GM23338 (cell line): ENCODE measurements at regions not wholly inside any gene's neighbourhood (a gene's known extent, or its start where the extent isn't known, plus 50 kb on each side); places are given as distances from the start of the nearest gene placed in this dataset.
A peak's percentile ranks its signal among the peaks of the same experiment; 100 is the strongest.

Source experiments
- ATAC-seq: fragments of 200-7000 bp; cut with Tn5 transposase; 3 replicates; pipeline ENCODE4 v1.9.1; 2020
- DNase-seq: peaks from one replicate; pipeline ENCODE4 v3.0.0-alpha.2; 2015; ENCODE audit warnings: low spot score
- H2AFZ ChIP-seq: fragments of 200-600 bp; sonication (generic); 2 replicates; pipeline ENCODE4 v1.8.0; 2016; ENCODE audit warnings: antibody characterized with exemption, mild to moderate bottlenecking, moderate library complexity
- H3F3A ChIP-seq: fragments of 200-600 bp; sonication (generic); replicated peaks from 2 replicates; pipeline ENCODE4 v1.8.0; 2017; ENCODE audit warnings: antibody characterized with exemption, mixed run types, low read depth
- H3K27ac ChIP-seq: fragments of 200-600 bp; sonication (generic); 2 replicates; pipeline ENCODE4 v1.6.1; 2016; ENCODE audit warnings: low read depth
- H3K27me3 ChIP-seq: fragments of 200-600 bp; sonication (generic); 2 replicates; pipeline ENCODE4 v1.8.0; 2016; ENCODE audit warnings: mild to moderate bottlenecking, mixed run types, moderate library complexity; ENCODE audit not compliant: insufficient read depth
- H3K36me3 ChIP-seq: fragments of 200-600 bp; sonication (generic); 2 replicates; pipeline ENCODE4 v1.8.0; 2016; ENCODE audit warnings: mild to moderate bottlenecking; ENCODE audit not compliant: insufficient read depth
- H3K4me1 ChIP-seq: fragments of 200-600 bp; sonication (generic); 2 replicates; pipeline ENCODE4 v1.8.0; 2016; ENCODE audit warnings: mild to moderate bottlenecking, moderate library complexity; ENCODE audit not compliant: insufficient read depth
- H3K4me2 ChIP-seq: fragments of 200-600 bp; sonication (generic); 2 replicates; pipeline ENCODE4 v1.7.1; 2017; ENCODE audit warnings: mixed run types
- H3K4me3 ChIP-seq: fragments of 200-600 bp; sonication (generic); 2 replicates; pipeline ENCODE4 v1.6.1; 2016; ENCODE audit warnings: mixed run types
- H3K79me2 ChIP-seq: fragments of 200-600 bp; sonication (generic); replicated peaks from 2 replicates; pipeline ENCODE4 v1.8.0; 2017; ENCODE audit warnings: mild to moderate bottlenecking; ENCODE audit not compliant: insufficient read depth
- H3K9me2 ChIP-seq: fragments of 200-600 bp; sonication (generic); 2 replicates; pipeline ENCODE4 v1.8.0; 2017; ENCODE audit not compliant: insufficient read depth
- H4K20me1 ChIP-seq: fragments of 200-600 bp; sonication (generic); replicated peaks from 2 replicates; pipeline ENCODE4 v1.8.0; 2017; ENCODE audit warnings: mild to moderate bottlenecking; ENCODE audit not compliant: insufficient read depth
- H3K27ac Mint-ChIP-seq: 2 replicates; pipeline ENCODE4 v1.8.0; 2020; ENCODE audit warnings: inconsistent platforms, mild to moderate bottlenecking, moderate library complexity, mixed read lengths
- H3K27me3 Mint-ChIP-seq: 3 replicates; pipeline ENCODE4 v1.8.0; 2022; ENCODE audit warnings: low read depth, mild to moderate bottlenecking, moderate library complexity, mixed read lengths, inconsistent platforms; ENCODE audit not compliant: insufficient read depth, poor library complexity
- H3K36me3 Mint-ChIP-seq: 3 replicates; pipeline ENCODE4 v1.8.0; 2021; ENCODE audit warnings: low read depth, mild to moderate bottlenecking, inconsistent platforms, moderate library complexity, mixed read lengths
- H3K4me1 Mint-ChIP-seq: 3 replicates; pipeline ENCODE4 v1.8.0; 2020; ENCODE audit warnings: mild to moderate bottlenecking, inconsistent platforms, mixed read lengths
- H3K4me3 Mint-ChIP-seq: 3 replicates; pipeline ENCODE4 v1.8.0; 2021; ENCODE audit warnings: moderate library complexity, mild to moderate bottlenecking, inconsistent platforms, mixed read lengths
- H3K9me3 Mint-ChIP-seq: 3 replicates; pipeline ENCODE4 v1.8.0; 2020; ENCODE audit warnings: moderate library complexity, mild to moderate bottlenecking, inconsistent platforms, mixed read lengths
- CREB1 ChIP-seq: fragments of 250-450 bp; sonication (Bioruptor Pico); IDR thresholded peaks from 2 replicates; pipeline ENCODE4 v1.5.0; 2020; ENCODE audit warnings: low read depth, mild to moderate bottlenecking, moderate library complexity
- CTCF ChIP-seq, 2 experiments: fragments of 200-600 bp in 1 of 2; sonication (generic) in 1 of 2; conservative IDR thresholded peaks; 2 replicates each; pipeline versions ENCODE4 v1.5.1 to v1.6.1; 2016 to 2017; ENCODE audit warnings: antibody characterized with exemption in 2 of 2, low read depth in 2 of 2, mild to moderate bottlenecking in 2 of 2, moderate library complexity in 1 of 2
- ETS1 ChIP-seq: IDR thresholded peaks from 2 replicates; pipeline ENCODE4 v1.6.1; 2016; ENCODE audit warnings: antibody characterized with exemption
- EZH2 ChIP-seq: fragments of 200-600 bp; sonication (generic); IDR thresholded peaks from one replicate; pipeline ENCODE4 v1.8.0; 2017; ENCODE audit warnings: antibody characterized with exemption, mild to moderate bottlenecking, low read depth; ENCODE audit not compliant: unreplicated experiment
- EZH2phosphoT487 ChIP-seq: fragments of 200-600 bp; sonication (generic); IDR thresholded peaks from one replicate; pipeline ENCODE4 v1.8.1; 2018; ENCODE audit warnings: antibody characterized with exemption; ENCODE audit not compliant: unreplicated experiment
- NANOG ChIP-seq: IDR thresholded peaks from 2 replicates; pipeline ENCODE4 v1.6.1; 2016; ENCODE audit warnings: antibody characterized with exemption, borderline replicate concordance
- REST ChIP-seq: IDR thresholded peaks from one replicate; pipeline ENCODE4 v1.6.1; 2018; ENCODE audit warnings: antibody characterized with exemption; ENCODE audit not compliant: unreplicated experiment
- STAT1 ChIP-seq: IDR thresholded peaks from one replicate; pipeline ENCODE4 v1.6.1; 2016; ENCODE audit warnings: antibody characterized with exemption; ENCODE audit not compliant: unreplicated experiment
- ZNF114 ChIP-seq: fragments of 250-450 bp; sonication (Bioruptor Pico); IDR thresholded peaks from 2 replicates; pipeline ENCODE4 v1.5.0; 2020; ENCODE audit warnings: mild to moderate bottlenecking, moderate library complexity
- ZNF331 ChIP-seq: fragments of 250-450 bp; sonication (Bioruptor Pico); IDR thresholded peaks from 2 replicates; pipeline ENCODE4 v1.5.0; 2020; ENCODE audit warnings: low read depth, mild to moderate bottlenecking, moderate library complexity

- ATAC-seq, result no peak
- Histone ChIP-seq H2AFZ (peak overlapping the region; percentile 75), H3K27ac (no peak overlapping the region), H3K4me3 (no peak overlapping the region), H3K9me2 (peaks cover 13% of the 10 kb centered on the region), H3F3A (no peaks in the 10 kb centered on the region), H3K27me3 (no peaks in the 10 kb centered on the region), H3K36me3 (no peaks in the 10 kb centered on the region), H3K79me2 (no peaks in the 10 kb centered on the region), H3K4me2 (no peak overlapping the region), H3K4me1 (peaks cover 10% of the 10 kb centered on the region; the same call in 1 of the 2 replicates), H4K20me1 (no peaks in the 10 kb centered on the region)
- peaks cover 4% of the 10 kb centered on the region for H3K9me3 Mint-ChIP-seq
- no peak overlapping the region for H3K4me3 Mint-ChIP-seq
- H3K4me1 Mint-ChIP-seq, result peaks cover 9% of the 10 kb centered on the region; the same call in 2 of the 3 replicates
- peaks cover 1% of the 10 kb centered on the region for H3K27me3 Mint-ChIP-seq
- TF ChIP-seq EZH2 (no peak), CREB1 (CRISPR knock-in tag) (no peak), NANOG (no peak), ZNF331 (no peak)
- H3K27ac Mint-ChIP-seq, result no peak overlapping the region
- H3K36me3 Mint-ChIP-seq, result no peaks in the 10 kb centered on the region
- DNase-seq, result no peak
Observed at GRCh38 chr3:155010416-155010815, 69.7 kb upstream of the MME start.

DNA sequence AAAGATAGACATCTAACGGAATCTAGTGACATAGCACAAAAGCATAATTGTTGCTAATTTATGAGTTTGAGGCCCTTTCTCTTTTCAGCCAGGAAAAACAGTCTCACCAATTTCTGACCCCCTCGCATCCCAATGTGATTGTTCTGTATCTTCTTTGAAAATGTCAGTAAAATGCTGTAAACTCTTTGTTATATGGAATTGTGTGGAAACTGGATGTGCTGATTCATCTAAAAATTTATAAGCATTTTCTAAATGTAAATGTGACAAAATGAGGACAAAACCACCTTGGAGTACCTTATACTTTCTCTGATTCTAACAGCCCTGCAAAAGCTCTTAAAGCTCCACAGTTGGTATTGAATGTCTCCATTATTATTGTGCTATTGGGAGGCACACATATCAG lies 70.9 kb upstream of the MME start:
- Mint-ChIP-seq H3K27me3 (no peaks in the 10 kb centered on the region), H3K9me3 (peaks cover 15% of the 10 kb centered on the region), H3K27ac (no peak overlapping the region), H3K4me1 (peaks cover 4% of the 10 kb centered on the region; the same call in 2 of the 3 replicates), H3K36me3 (peaks cover 3% of the 10 kb centered on the region; the same call in 2 of the 3 replicates), H3K4me3 (no peak overlapping the region)
- Histone ChIP-seq H3K4me1 (no peaks in the 10 kb centered on the region), H3K27me3 (no peaks in the 10 kb centered on the region), H4K20me1 (no peaks in the 10 kb centered on the region), H3K4me2 (no peak overlapping the region), H3K27ac (no peak overlapping the region), H3K36me3 (no peaks in the 10 kb centered on the region), H3F3A (no peaks in the 10 kb centered on the region), H3K9me2 (peaks cover 13% of the 10 kb centered on the region), H2AFZ (no peak overlapping the region), H3K4me3 (no peak overlapping the region), H3K79me2 (no peaks in the 10 kb centered on the region)
- DNase-seq (no peak), ATAC-seq (no peak)
- TF ChIP-seq CTCF (conservative IDR thresholded peaks at IDR 0.05; ENCODE audit: low read depth in 2 of 2) (no peak), CREB1 (CRISPR knock-in tag) (no peak), EZH2phosphoT487 (no peak), NANOG (no peak), ZNF331 (no peak), REST (no peak), ZNF114 (CRISPR knock-in tag) (no peak), ETS1 (no peak), STAT1 (no peak)
